Sigmoid colon (tissue), 6 donors: ENCODE measurements at regions not wholly inside any gene's neighbourhood (a gene's known extent, or its start where the extent isn't known, plus 50 kb on each side); places are given as distances from the start of the nearest gene placed in this dataset.

ENCODE experiments used
- DNase-seq: peaks from one replicate; pipeline ENCODE4 v3.0.0-alpha.2; 2019
- H3K27ac ChIP-seq, 4 donors: fragments of 200-600 bp; sonication (generic); one replicate each; pipeline ENCODE4 v1.5.1; 2016 to 2019; ENCODE audit warnings: mild to moderate bottlenecking in 1 of 4
- H3K27me3 ChIP-seq, 3 donors: fragments of 200-600 bp; sonication (generic); one replicate each; pipeline ENCODE4 v1.5.1; 2019; ENCODE audit warnings: mild to moderate bottlenecking in 1 of 3
- H3K36me3 ChIP-seq, 4 donors: fragments of 200-600 bp; sonication (generic); one replicate each; pipeline ENCODE4 v1.5.1; 2016 to 2019
- H3K4me1 ChIP-seq, 4 donors: fragments of 200-600 bp; sonication (generic); one replicate each; pipeline ENCODE4 v1.5.1; 2017 to 2019
- H3K4me3 ChIP-seq, 4 donors: fragments of 200-600 bp; sonication (generic); one replicate each; pipeline ENCODE4 v1.5.1; 2017 to 2019; ENCODE audit warnings: mild to moderate bottlenecking in 2 of 4, moderate library complexity in 1 of 4
- H3K9me3 ChIP-seq, 4 donors: fragments of 200-600 bp in 3 of 4; sonication (generic) in 3 of 4; one replicate each; pipeline versions ENCODE4 v1.5.1 to v1.6.1; 2013 to 2019
- CTCF ChIP-seq, 4 experiments: fragments of 450-650 bp in 3 of 4; fragments of 200-600 bp in 1 of 4; IDR thresholded peaks; one replicate each; pipeline ENCODE4 v1.5.1; 2016 to 2019; ENCODE audit warnings: antibody characterized with exemption in 4 of 4, mild to moderate bottlenecking in 3 of 4, moderate library complexity in 2 of 4
- EP300 ChIP-seq, 4 donors: sonication (generic); formaldehyde crosslinking; IDR thresholded peaks; one replicate each; pipeline ENCODE4 v1.6.1; 2017; ENCODE audit warnings: antibody characterized with exemption in 4 of 4
- POLR2A ChIP-seq, 2 donors: fragments of 450-650 bp; IDR thresholded peaks; one replicate each; pipeline ENCODE4 v1.6.1; 2016; ENCODE audit warnings: antibody characterized with exemption in 2 of 2, mild to moderate bottlenecking in 2 of 2, moderate library complexity in 2 of 2
- POLR2AphosphoS5 ChIP-seq, 4 donors: sonication (generic); formaldehyde crosslinking; IDR thresholded peaks; one replicate each; pipeline ENCODE4 v1.6.1; 2017; ENCODE audit warnings: antibody characterized with exemption in 4 of 4
- WGBS, 2 donors: extraction: QIAGEN DNeasy Blood & Tissue Kit; methylation state at CpG; one replicate each; pipeline ENCODE4 v1.1.7; 2013; 5-methylcytosine and 5-hydroxymethylcytosine counted together
- intact Hi-C: fragments of 100-400 bp; cut with DNase I; formaldehyde crosslinking; loops from one replicate; pipeline ENCODE4 v1.15.1; 2023
- donor health status: healthy with polysubstance abuse.
- donor health status: healthy.

DNA sequence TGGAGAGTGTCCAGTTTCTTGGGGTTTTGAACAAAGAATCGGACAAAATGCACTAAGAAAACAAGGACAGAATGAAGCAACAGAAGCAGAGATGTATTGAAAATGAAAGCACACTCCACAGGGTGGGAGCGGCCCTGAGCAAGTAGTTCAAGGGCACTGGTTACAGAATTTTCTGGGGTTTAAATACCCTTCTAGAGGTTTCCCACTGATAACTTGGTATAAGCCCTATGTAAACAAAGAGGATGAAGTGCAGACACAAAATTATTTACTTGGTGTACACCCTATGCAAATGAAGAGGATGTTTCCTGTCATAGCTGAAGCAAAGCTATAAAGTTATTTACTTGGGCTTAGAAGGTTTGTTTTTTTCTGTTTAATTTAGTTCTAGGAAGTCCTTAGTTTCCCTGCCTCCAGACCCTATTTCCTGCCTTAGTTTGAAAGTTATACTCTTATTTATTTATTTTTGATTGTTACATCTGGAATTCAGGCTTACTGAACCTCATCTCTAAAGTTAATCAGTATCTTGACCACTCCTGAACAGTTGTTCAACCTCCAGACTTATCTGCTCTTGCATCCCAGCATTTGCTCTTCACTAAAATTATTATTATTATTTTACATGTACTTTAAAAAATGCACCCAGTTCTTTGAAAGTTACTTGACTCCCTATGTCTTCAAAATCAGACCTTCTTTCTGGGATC is 193.5 kb downstream of the SPP2 start:
- Histone ChIP-seq H3K4me3 (no peak overlapping the region), H3K27me3 (no peaks in the 10 kb centered on the region), H3K36me3 (no peaks in the 10 kb centered on the region), H3K9me3 (peaks cover 0 to under 1% (median 0%) of the 10 kb centered on the region in 4 donors), H3K4me1 (no peaks in the 10 kb centered on the region), H3K27ac (no peak overlapping the region)
- TF ChIP-seq POLR2A (IDR thresholded peaks at IDR 0.05) (no peak), POLR2AphosphoS5 (IDR thresholded peaks at IDR 0.05) (no peak), EP300 (IDR thresholded peaks at IDR 0.05) (no peak), CTCF (IDR thresholded peaks at IDR 0.05) (no peak)
- 55 to 57% methylated on average over 2 of the region's 2 CpGs for WGBS, 2 donors
- intact Hi-C loops = no loop called here
- DNase-seq = no peak

DNA sequence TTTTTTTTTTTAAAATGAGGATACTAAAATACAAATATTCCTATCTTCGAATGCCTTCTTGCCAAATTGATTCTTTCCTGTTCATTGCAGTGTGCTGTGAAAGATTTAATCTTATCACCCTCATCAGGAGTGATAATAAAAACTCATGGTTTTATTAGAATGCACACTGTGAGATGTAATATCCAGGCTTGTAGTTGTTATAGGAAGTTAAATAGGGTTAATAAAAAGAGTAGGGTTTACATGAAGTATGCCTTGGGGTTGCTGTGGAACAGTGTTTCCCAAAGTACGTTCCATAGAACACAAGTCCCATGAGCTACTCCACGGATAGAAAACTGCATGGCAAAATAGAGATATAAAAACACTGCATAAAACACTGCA is 191.9 kb downstream of the SPP2 start:
- no peak overlapping the region for H3K4me3 ChIP-seq
- no peaks in the 10 kb centered on the region for H3K4me1 ChIP-seq
- no peak for DNase-seq
- no peak overlapping the region for H3K27ac ChIP-seq
- H3K36me3 ChIP-seq = no peaks in the 10 kb centered on the region
- TF ChIP-seq CTCF (IDR thresholded peaks at IDR 0.05) = no peak
- no peak for TF ChIP-seq POLR2A (IDR thresholded peaks at IDR 0.05)
- no peak for TF ChIP-seq EP300 (IDR thresholded peaks at IDR 0.05)
- no peak for TF ChIP-seq POLR2AphosphoS5 (IDR thresholded peaks at IDR 0.05)
- no peaks in the 10 kb centered on the region for H3K27me3 ChIP-seq
- WGBS, 2 donors = 69 to 85% methylated on average over 3 of the region's 3 CpGs
- intact Hi-C loops = no loop called here
- H3K9me3 ChIP-seq = peaks cover 0 to 2% (median 0%) of the 10 kb centered on the region in 4 donors

DNA sequence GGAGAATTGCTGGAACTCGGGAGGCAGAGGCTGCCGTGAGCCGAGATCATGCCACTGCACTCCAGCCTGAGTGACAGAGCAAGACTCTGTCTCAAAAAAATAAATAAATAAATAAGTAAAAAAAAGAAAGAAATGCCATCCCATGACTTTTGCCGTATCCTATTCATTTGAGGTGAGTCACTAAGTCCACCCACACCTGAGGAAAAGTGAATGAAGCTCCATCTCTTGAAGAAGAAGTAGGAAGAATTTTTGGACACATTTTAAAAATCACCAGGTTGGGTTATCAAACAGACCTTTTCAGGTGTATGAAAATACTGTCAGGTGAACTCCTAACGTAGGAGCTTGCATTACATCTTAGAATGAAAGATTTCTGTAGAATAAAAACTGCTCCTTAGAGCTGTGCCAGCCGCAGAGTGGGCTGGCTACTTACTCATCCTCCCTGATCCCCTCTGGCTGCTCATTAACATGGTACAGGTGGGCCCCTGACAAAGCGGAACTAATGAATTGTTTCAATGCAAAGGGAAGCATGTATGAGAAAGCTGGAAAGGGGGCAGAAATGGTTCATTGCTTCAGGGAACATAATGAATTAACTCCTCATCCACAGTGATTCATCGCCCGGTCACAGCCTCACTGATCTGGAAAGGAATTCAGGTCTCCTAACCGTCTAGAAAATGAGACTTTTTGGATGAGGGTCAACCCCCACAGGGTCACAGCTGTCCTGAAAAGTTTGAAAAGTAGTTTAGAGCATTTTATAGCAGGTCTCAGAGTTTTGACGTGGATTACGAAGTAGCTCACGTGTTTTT is 191.4 kb downstream of the SPP2 start:
- peaks cover 0 to 2% (median 0%) of the 10 kb centered on the region in 4 donors for H3K9me3 ChIP-seq
- intact Hi-C loops = no loop called here
- no peak for TF ChIP-seq POLR2AphosphoS5 (IDR thresholded peaks at IDR 0.05)

GRCh38 chr2:234240917-234241316 is 190.4 kb downstream of the SPP2 start:
- no peak for TF ChIP-seq EP300 (IDR thresholded peaks at IDR 0.05)
- TF ChIP-seq POLR2A (IDR thresholded peaks at IDR 0.05) = no peak
- no peak for TF ChIP-seq CTCF (IDR thresholded peaks at IDR 0.05)
- no peak for TF ChIP-seq POLR2AphosphoS5 (IDR thresholded peaks at IDR 0.05)
- WGBS, 2 donors = 76 to 85% methylated on average over 2 of the region's 2 CpGs
- intact Hi-C loops = no loop called here
- H3K36me3 ChIP-seq = no peaks in the 10 kb centered on the region
- H3K27ac ChIP-seq = no peak overlapping the region
- no peak overlapping the region for H3K4me3 ChIP-seq
- peaks cover 0 to 2% (median 0%) of the 10 kb centered on the region in 4 donors for H3K9me3 ChIP-seq
- no peak for DNase-seq
- no peaks in the 10 kb centered on the region for H3K4me1 ChIP-seq
- H3K27me3 ChIP-seq = no peaks in the 10 kb centered on the region

More for the DNA sequence above, 191.4 kb downstream of the SPP2 start:
- no peak for DNase-seq
- no peak overlapping the region for H3K27ac ChIP-seq
- 86 to 90% methylated on average over 13 of the region's 13 CpGs for WGBS, 2 donors
- no peaks in the 10 kb centered on the region for H3K27me3 ChIP-seq
- H3K36me3 ChIP-seq = no peaks in the 10 kb centered on the region
- no peak overlapping the region for H3K4me3 ChIP-seq
- H3K4me1 ChIP-seq = no peaks in the 10 kb centered on the region

GRCh38 chr2:234235191-234235590 is 184.7 kb downstream of the SPP2 start:
- H3K27ac ChIP-seq = no peak overlapping the region
- no peak overlapping the region for H3K4me3 ChIP-seq
- no peaks in the 10 kb centered on the region for H3K36me3 ChIP-seq
- no peak for DNase-seq
- no peaks in the 10 kb centered on the region for H3K4me1 ChIP-seq
- TF ChIP-seq POLR2A (IDR thresholded peaks at IDR 0.05) (no peak), CTCF (IDR thresholded peaks at IDR 0.05) (no peak), POLR2AphosphoS5 (IDR thresholded peaks at IDR 0.05) (no peak), EP300 (IDR thresholded peaks at IDR 0.05) (no peak)
- intact Hi-C loops = no loop called here
- H3K27me3 ChIP-seq = no peaks in the 10 kb centered on the region
- H3K9me3 ChIP-seq = peaks cover 0 to 2% (median 0%) of the 10 kb centered on the region in 4 donors
